ENCODE measurements at regions not wholly inside any gene's neighbourhood (a gene's known extent, or its start where the extent isn't known, plus 50 kb on each side); places are given as distances from the start of the nearest gene placed in this dataset.

- TF ChIP-seq CTCF (conservative IDR thresholded peaks at IDR 0.05; ENCODE audit: low read length): no peak
- TF ChIP-seq EZH2phosphoT487 (IDR thresholded peaks at IDR 0.05; ENCODE audit: borderline replicate concordance): no peak
- Histone ChIP-seq H2AFZ (ENCODE audit: low read length) (no peak overlapping the region), H3K79me2 (ENCODE audit: insufficient read depth, low read length) (no peaks in the 10 kb centered on the region), H3K4me1 (ENCODE audit: insufficient read depth, low read length, poor library complexity, severe bottlenecking) (no peaks in the 10 kb centered on the region), H3K4me2 (ENCODE audit: low read depth, low read length, poor library complexity, severe bottlenecking) (no peak overlapping the region), H3K36me3 (ENCODE audit: insufficient read depth, low read length) (no peaks in the 10 kb centered on the region), H3K9ac (ENCODE audit: low read depth, low read length, poor library complexity, severe bottlenecking) (no peak overlapping the region), H3K9me3 (ENCODE audit: insufficient read depth, low read depth, low read length) (no peaks in the 10 kb centered on the region), H3K4me3 (ENCODE audit: low read length, poor library complexity, severe bottlenecking) (no peak overlapping the region), H4K20me1 (ENCODE audit: insufficient read depth, low read length, poor library complexity, severe bottlenecking) (no peaks in the 10 kb centered on the region), H3K9me2 (replicated peaks; ENCODE audit: low read depth, low read length) (no peaks in the 10 kb centered on the region), H3K27me3 (ENCODE audit: insufficient read depth, low read length, poor library complexity, severe bottlenecking) (no peaks in the 10 kb centered on the region), H3F3A (ENCODE audit: low read depth) (no peaks in the 10 kb centered on the region)
These were observed 671.5 kb downstream of the CCSER2 start for GRCh38 chr10:84999929-85000328.

GRCh38 chr10:85003083-85003482 lies 674.7 kb downstream of the CCSER2 start:
- Histone ChIP-seq H2AFZ (ENCODE audit: low read length) (no peak overlapping the region), H3K9me2 (replicated peaks; ENCODE audit: low read depth, low read length) (no peaks in the 10 kb centered on the region), H3K79me2 (ENCODE audit: insufficient read depth, low read length) (no peaks in the 10 kb centered on the region), H4K20me1 (ENCODE audit: insufficient read depth, low read length, poor library complexity, severe bottlenecking) (no peaks in the 10 kb centered on the region), H3K9me3 (ENCODE audit: insufficient read depth, low read depth, low read length) (no peaks in the 10 kb centered on the region), H3K4me3 (ENCODE audit: low read length, poor library complexity, severe bottlenecking) (no peak overlapping the region), H3F3A (ENCODE audit: low read depth) (no peaks in the 10 kb centered on the region), H3K9ac (ENCODE audit: low read depth, low read length, poor library complexity, severe bottlenecking) (no peak overlapping the region), H3K36me3 (ENCODE audit: insufficient read depth, low read length) (no peaks in the 10 kb centered on the region), H3K4me2 (ENCODE audit: low read depth, low read length, poor library complexity, severe bottlenecking) (no peak overlapping the region), H3K4me1 (ENCODE audit: insufficient read depth, low read length, poor library complexity, severe bottlenecking) (no peaks in the 10 kb centered on the region), H3K27me3 (ENCODE audit: insufficient read depth, low read length, poor library complexity, severe bottlenecking) (no peaks in the 10 kb centered on the region)
- no peak for TF ChIP-seq CTCF (conservative IDR thresholded peaks at IDR 0.05; ENCODE audit: low read length)
- TF ChIP-seq EZH2phosphoT487 (IDR thresholded peaks at IDR 0.05; ENCODE audit: borderline replicate concordance): no peak

GRCh38 chr10:85008488-85009184 lies 680.2 kb downstream of the CCSER2 start:
- H3K4me1 ChIP-seq (ENCODE audit: insufficient read depth, low read length, poor library complexity, severe bottlenecking): no peaks in the 10 kb centered on the region
- no peak overlapping the region for H2AFZ ChIP-seq (ENCODE audit: low read length)
- no peak overlapping the region for H3K9ac ChIP-seq (ENCODE audit: low read depth, low read length, poor library complexity, severe bottlenecking)
- H3K36me3 ChIP-seq (ENCODE audit: insufficient read depth, low read length): no peaks in the 10 kb centered on the region
- H3K27me3 ChIP-seq (ENCODE audit: insufficient read depth, low read length, poor library complexity, severe bottlenecking): no peaks in the 10 kb centered on the region
- H3K79me2 ChIP-seq (ENCODE audit: insufficient read depth, low read length): no peaks in the 10 kb centered on the region
- no peak overlapping the region for H3K4me3 ChIP-seq (ENCODE audit: low read length, poor library complexity, severe bottlenecking)
- no peaks in the 10 kb centered on the region for H3K9me3 ChIP-seq (ENCODE audit: insufficient read depth, low read depth, low read length)
- no peaks in the 10 kb centered on the region for H3K9me2 ChIP-seq (replicated peaks; ENCODE audit: low read depth, low read length)
- H3F3A ChIP-seq (ENCODE audit: low read depth): no peaks in the 10 kb centered on the region
- H4K20me1 ChIP-seq (ENCODE audit: insufficient read depth, low read length, poor library complexity, severe bottlenecking): no peaks in the 10 kb centered on the region
- H3K4me2 ChIP-seq (ENCODE audit: low read depth, low read length, poor library complexity, severe bottlenecking): no peak overlapping the region
- no peak for TF ChIP-seq CTCF (conservative IDR thresholded peaks at IDR 0.05; ENCODE audit: low read length)
- TF ChIP-seq EZH2phosphoT487 (IDR thresholded peaks at IDR 0.05; ENCODE audit: borderline replicate concordance): no peak

Data from Loucy (cell line).